OCI-LY1 (cell line): ENCODE measurements at regions not wholly inside any gene's neighbourhood (a gene's known extent, or its start where the extent isn't known, plus 50 kb on each side); places are given as distances from the start of the nearest gene placed in this dataset.

Source experiments
- CTCF ChIP-seq: fragments of 200-600 bp; sonication (generic), shearing (Covaris generic); IDR thresholded peaks from 2 replicates; pipeline ENCODE4 v1.5.1; 2017; ENCODE audit warnings: mild to moderate bottlenecking, antibody characterized with exemption, low read length, moderate library complexity, mixed read lengths
- EZH2 ChIP-seq: fragments of 200-600 bp; sonication (generic), shearing (Covaris generic); IDR thresholded peaks from 2 replicates; pipeline ENCODE4 v1.8.0; 2017; ENCODE audit warnings: borderline replicate concordance, mixed run types, mild to moderate bottlenecking, antibody characterized with exemption, low read length, moderate library complexity, mixed read lengths

- TF ChIP-seq CTCF (no peak), EZH2 (no peak)
Measured at GRCh38 chr22:48972979-48973693, 854.5 kb downstream of the BRD1 start.
